Stimulated activated CD8-positive, alpha-beta memory T cell treated with anti-CD3 and anti-CD28 coated beads, Interleukin-4, amount 100 ng/mL, for 4 hours (primary cell): ENCODE measurements at regions not wholly inside any gene's neighbourhood (a gene's known extent, or its start where the extent isn't known, plus 50 kb on each side); places are given as distances from the start of the nearest gene placed in this dataset.

Source experiments
- DNase-seq, 2 donors: peaks; one replicate each; pipeline ENCODE4 v3.0.0-alpha.2; 2020; ENCODE audit warnings: low read depth in 2 of 2, low spot score in 1 of 2

- no peak for DNase-seq
Observed at GRCh38 chr1:29894311-29894710, 658.0 kb downstream of the PTPRU start.

DNA sequence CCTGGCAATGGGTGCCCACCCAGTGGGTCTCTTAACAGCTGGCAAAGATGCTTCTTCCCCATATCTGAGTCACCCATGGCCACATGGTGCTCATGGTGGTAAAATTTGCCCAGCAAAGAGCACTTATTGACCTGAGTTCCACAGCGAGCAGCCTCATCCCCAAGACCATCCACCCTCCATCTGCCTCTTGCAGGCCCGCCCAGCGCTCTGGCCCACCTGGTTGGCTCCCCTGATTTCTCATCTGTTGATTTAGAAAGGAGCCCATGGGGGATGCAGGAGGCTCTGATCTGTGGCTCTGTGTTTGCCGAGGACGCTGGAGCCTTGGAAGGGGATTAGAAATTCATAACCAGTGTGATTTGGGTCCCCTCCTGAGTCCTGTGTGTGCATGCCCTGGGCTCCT lies 657.5 kb downstream of the PTPRU start:
- DNase-seq, result no peak

GRCh38 chr1:29893046-29893723 lies 656.9 kb downstream of the PTPRU start:
- no peak for DNase-seq

- no peak for DNase-seq
Observed at GRCh38 chr1:29892247-29892646, 655.9 kb downstream of the PTPRU start.

DNA sequence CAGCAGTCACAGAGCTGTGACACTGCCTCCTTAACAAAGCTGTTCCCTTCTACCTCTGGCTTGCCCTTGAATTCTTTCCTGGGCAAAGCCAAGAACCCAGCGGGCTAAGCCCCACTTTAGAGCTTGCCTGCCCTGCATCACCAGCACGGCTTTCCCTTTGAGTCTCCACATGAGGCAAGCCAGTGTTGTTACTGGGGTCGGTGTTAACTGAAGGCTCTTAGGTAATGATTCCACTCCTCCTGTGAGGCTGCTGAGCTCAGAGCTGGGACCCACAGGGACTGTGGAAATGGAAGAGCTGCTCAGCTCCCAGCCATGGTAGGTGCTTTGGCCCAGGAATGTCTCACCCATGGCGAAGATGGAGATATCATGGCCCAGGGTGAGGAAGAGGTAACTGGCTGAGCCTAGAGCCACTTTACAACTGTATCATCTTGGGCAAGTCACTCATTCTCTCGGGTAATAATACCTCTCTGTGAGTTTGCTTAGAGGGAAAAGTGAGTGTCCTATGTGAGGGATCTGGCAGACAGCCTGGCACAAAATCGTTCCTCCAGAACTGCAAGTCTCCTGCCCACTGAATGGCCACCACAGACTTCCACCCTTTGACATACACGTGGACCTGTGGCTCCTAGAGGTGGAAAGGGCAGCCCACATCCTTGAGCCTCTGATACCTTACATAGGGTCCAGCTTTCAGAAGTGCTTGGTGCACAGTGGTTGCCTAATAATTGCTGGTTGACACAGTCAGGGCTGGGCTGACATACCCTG lies 654.1 kb downstream of the PTPRU start:
- DNase-seq, result no peak

DNA sequence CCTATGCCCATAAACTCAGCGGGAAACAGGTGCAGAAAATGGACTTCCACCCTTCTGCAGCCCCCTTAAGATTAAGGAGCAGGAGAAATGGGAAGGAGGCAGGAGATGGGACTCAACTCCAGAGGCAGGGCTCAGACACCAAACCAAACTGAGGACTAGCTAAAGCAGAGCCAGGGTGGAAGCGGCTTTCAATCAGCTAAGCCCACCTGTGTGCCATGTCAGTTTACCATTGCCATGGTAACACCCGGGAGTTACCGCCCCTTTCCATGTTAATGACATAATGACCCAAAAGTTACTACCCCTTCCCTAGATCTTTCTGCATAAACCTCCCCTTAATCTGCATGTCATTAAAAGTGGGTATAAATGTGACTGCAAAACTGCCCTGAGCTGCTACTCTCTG lies 653.5 kb downstream of the PTPRU start:
- DNase-seq, result no peak

- no peak for DNase-seq
Observed at GRCh38 chr1:29884740-29885139, 648.4 kb downstream of the PTPRU start.

DNA sequence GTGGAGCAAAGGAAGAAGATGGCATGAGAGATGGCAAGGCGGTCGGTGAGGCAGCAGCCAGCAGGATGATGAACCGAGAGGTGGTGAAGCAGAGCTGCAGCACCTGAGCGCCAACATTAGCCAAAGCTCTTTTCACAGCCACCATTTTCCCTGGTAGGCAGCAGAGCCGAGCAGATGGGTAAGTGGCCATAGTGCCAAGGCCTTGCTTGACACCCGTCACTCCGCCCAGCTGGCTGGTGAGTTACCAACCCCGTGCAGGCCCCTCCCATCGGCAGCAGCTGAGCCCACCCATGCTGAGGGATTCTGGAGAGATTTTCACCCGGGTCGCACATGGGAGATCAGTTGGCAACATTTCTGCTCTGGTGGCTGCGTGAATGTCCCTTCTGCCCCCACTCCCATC lies 647.7 kb downstream of the PTPRU start:
- no peak for DNase-seq

DNA sequence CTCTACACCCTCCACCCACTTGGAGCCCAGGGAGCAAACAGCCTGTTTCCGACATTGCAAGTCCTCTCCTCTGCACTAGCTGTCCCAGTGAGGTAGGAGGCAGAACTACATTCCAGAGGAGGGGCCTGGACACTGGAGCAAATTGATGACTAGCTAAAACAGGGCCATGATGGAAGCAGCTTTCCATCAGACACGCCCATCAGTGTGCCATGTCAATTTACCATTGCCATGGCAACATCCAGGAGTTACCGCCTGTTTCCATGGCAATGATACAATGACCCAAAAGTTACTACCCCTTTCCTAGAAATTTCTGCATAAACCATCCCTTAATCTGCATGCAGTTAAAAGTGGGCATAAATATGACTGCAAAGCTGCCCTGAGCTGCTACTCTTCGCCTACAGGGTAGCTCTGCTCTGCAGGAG lies 647.1 kb downstream of the PTPRU start:
- DNase-seq, result no peak

GRCh38 chr1:29880556-29880955 lies 644.2 kb downstream of the PTPRU start:
- DNase-seq, result no peak

DNA sequence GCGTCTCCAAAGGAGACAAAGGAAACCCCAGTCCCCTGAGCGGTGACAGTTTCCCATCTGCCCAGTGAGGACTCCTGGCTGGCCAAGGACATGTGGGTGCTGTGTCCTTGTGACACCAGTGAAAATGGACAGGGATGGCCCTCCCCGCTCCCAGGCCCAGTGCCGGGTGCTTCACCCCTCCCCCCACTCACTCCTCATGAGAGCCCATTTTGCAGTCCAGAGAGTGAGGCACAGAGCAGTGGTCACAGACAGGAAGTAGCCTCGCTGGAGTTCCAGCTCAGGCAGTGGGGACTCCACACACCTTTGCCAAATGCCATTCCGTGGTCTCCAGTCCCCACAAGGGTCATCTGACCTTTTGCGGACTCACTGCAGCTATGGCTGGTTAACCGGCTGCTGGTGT lies 642.9 kb downstream of the PTPRU start:
- DNase-seq, result no peak

GRCh38 chr1:29878501-29878900 lies 642.2 kb downstream of the PTPRU start:
- DNase-seq, result no peak

- DNase-seq, result no peak
Observed at GRCh38 chr1:29876902-29877301, 640.6 kb downstream of the PTPRU start.

DNA sequence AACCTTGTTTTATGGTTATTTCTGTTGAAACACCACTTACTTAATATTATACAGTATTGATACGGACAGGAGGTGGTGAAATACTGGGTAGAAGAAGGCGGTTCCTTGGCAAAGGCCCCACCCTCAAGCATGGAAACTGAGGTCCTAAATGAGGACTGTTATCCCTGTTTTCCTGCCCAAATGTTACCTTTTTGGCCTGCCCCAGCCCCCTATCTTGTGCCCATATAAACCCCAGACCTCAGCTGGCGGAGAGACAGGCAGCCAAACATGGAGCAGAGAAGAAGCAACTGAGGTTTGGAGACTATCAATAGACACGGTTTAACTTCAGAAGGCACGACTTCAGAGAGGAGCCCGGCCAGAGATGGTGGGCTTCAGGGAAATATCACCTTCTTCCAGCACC lies 640.1 kb downstream of the PTPRU start:
- DNase-seq, result no peak

DNA sequence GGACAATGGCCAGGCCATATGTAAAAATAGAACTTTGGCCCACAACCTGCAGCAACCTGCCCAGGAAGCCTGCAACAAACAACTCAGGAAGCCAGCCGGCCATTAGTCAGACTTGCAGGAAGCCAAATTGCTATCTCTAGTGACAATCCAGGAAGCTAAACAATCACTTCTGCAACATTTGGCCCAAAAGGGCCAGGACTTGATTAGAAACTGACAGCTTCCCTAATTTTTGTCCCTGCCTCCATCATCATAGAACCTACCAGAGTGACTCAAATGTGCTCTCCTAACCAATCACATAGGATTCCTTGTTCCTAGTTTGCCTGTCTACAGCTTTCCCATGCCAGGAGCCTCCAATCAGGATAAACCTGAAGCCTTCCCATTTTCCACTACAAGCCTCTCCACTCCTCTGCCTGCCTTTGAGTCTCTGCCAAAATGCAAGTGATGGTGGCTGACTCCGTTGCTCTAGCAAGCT lies 639.3 kb downstream of the PTPRU start:
- DNase-seq, result no peak

DNA sequence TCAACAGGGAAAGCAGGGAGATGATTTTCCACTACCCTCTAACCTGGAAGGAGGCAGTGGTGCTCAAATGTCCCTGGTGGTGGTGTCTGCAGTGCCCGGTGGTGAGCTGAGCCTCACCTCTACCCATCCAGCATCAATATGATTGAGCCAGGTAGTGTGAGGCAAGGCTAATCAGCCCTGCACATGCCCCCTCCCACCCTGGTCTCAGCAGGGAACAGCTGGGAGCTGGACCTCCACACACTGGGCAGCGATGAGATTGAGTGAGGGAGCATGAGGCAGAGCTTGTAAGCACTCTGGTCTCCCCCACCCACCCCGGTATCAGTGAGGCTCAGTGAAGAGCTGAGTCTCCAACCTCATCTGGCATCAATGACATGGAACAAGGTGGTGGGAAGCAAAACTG lies 634.3 kb downstream of the PTPRU start:
- no peak for DNase-seq

- no peak for DNase-seq
Observed at GRCh38 chr1:29869802-29870201, 633.5 kb downstream of the PTPRU start.

- DNase-seq, result no peak
Observed at GRCh38 chr1:29868944-29869343, 632.6 kb downstream of the PTPRU start.

DNA sequence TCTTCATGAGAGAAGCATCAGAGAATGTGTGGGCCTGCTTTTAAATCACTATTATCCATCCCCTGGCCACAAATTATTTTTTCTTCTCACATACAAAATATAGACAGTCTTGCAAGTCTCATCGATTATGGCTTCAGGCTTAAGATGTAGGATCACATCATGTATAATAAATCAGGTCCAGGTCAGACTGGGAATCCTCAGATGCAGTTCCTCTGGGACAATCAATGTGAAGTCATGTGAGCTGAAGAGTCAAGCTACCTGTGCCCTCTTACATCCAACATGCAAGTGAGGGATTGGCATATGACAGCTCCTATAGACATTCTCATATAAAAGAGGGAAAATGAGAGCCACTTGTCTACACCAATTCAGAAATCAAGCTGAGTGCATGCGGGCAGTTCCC lies 631.8 kb downstream of the PTPRU start:
- DNase-seq, result no peak

- no peak for DNase-seq
Observed at GRCh38 chr1:29865051-29865450, 628.7 kb downstream of the PTPRU start.

- no peak for DNase-seq
Observed at GRCh38 chr1:29864431-29865022, 628.2 kb downstream of the PTPRU start.

GRCh38 chr1:29861922-29862321 lies 625.6 kb downstream of the PTPRU start:
- DNase-seq, result no peak
